Caco-2 (cell line): ENCODE measurements at regions not wholly inside any gene's neighbourhood (a gene's known extent, or its start where the extent isn't known, plus 50 kb on each side); places are given as distances from the start of the nearest gene placed in this dataset.

Experiments
- BruUV-seq: library from RNA; stranded (reverse); fragments of 400-500 nt; replicated peaks from 2 replicates; lab custom pipeline; 2021; lab: Mats Ljungman, UMichigan
- CTCF ChIA-PET: fragments of 300-600 bp; sonication (Branson Sonifier 250); formaldehyde crosslinking; loops from one replicate; lab custom pipeline; 2022; ENCODE audit warnings: antibody characterized with exemption; lab: Charles Lee
- POLR2A ChIA-PET: fragments of 300-600 bp; sonication (Branson Sonifier 250); formaldehyde crosslinking; loops from one replicate; lab custom pipeline; 2022; ENCODE audit warnings: antibody characterized with exemption; lab: Charles Lee
- DNase-seq, 2 experiments: peaks; one replicate each; pipeline versions ENCODE4 v3.0.0 to v3.0.0-alpha.2; 2020 to 2022
- H3K27me3 ChIP-seq: replicated peaks from 2 replicates; pipeline ENCODE4 v1.6.0; 2011; ENCODE audit warnings: low read length; ENCODE audit not compliant: control insufficient read depth, insufficient read depth
- H3K36me3 ChIP-seq: 2 replicates; pipeline ENCODE4 v1.5.1; 2011; ENCODE audit warnings: low read length; ENCODE audit not compliant: control insufficient read depth, insufficient read depth
- H3K4me1 ChIP-seq: fragments of 250-450 bp; sonication (Bioruptor Pico); 2 replicates; pipeline ENCODE4 v1.5.1; 2020; ENCODE audit warnings: mild to moderate bottlenecking
- H3K4me3 ChIP-seq: 2 replicates; pipeline ENCODE4 v1.5.1; 2011; ENCODE audit warnings: low read depth, mild to moderate bottlenecking, control low read depth, low read length
- H3K9me3 ChIP-seq: fragments of 250-450 bp; sonication (Bioruptor Pico); 2 replicates; pipeline ENCODE4 v1.5.1; 2020; ENCODE audit warnings: mild to moderate bottlenecking, moderate library complexity
- H3K27ac Mint-ChIP-seq: one replicate; pipeline ENCODE4 v1.8.0; 2022; ENCODE audit warnings: mixed read lengths; ENCODE audit not compliant: unreplicated experiment
- H3K27me3 Mint-ChIP-seq: one replicate; pipeline ENCODE4 v1.8.0; 2022; ENCODE audit warnings: mixed read lengths; ENCODE audit not compliant: insufficient read depth, unreplicated experiment
- H3K36me3 Mint-ChIP-seq: one replicate; pipeline ENCODE4 v1.8.0; 2022; ENCODE audit warnings: mild to moderate bottlenecking, mixed read lengths; ENCODE audit not compliant: insufficient read depth, unreplicated experiment
- H3K4me1 Mint-ChIP-seq: one replicate; pipeline ENCODE4 v1.8.0; 2022; ENCODE audit warnings: low read depth, mixed read lengths; ENCODE audit not compliant: unreplicated experiment
- H3K4me3 Mint-ChIP-seq: one replicate; pipeline ENCODE4 v1.8.0; 2022; ENCODE audit warnings: mild to moderate bottlenecking, moderate library complexity, mixed read lengths; ENCODE audit not compliant: unreplicated experiment
- H3K9me3 Mint-ChIP-seq: one replicate; pipeline ENCODE4 v1.8.0; 2022; ENCODE audit warnings: mixed read lengths; ENCODE audit not compliant: unreplicated experiment
- CTCF ChIP-seq, 2 experiments: fragments of 200-600 bp in 1 of 2; IDR thresholded peaks; 1 replicate in 1 of 2; 2 replicates in 1 of 2; pipeline versions ENCODE4 v1.5.1 to v1.8.0; 2011 to 2022; ENCODE audit warnings: antibody characterized with exemption in 1 of 2, control low read depth in 1 of 2, inconsistent platforms in 1 of 2, low read depth in 1 of 2, low read length in 1 of 2, mild to moderate bottlenecking in 1 of 2, moderate library complexity in 1 of 2; ENCODE audit not compliant: insufficient read depth in 1 of 2, severe bottlenecking in 1 of 2, unreplicated experiment in 1 of 2
- intact Hi-C: fragments of 100-400 bp; cut with micrococcal nuclease; formaldehyde crosslinking; loops from one replicate; pipeline ENCODE4 v1.10.0; 2022; ENCODE audit not compliant: unreplicated experiment

- no peaks in the 10 kb centered on the region for H3K27me3 Mint-ChIP-seq
- ChIA-PET CTCF (no interaction called here), POLR2A (no interaction called here)
- no peaks in the 10 kb centered on the region for H3K36me3 Mint-ChIP-seq
- no peak for DNase-seq
- intact Hi-C loops: no loop called here
- no peaks in the 10 kb centered on the region for H3K36me3 ChIP-seq
- no peaks in the 10 kb centered on the region for H3K27me3 ChIP-seq
- H3K4me3 ChIP-seq: no peak overlapping the region
- H3K9me3 ChIP-seq: no peaks in the 10 kb centered on the region
- BruUV-seq: no TSS peak
- H3K27ac Mint-ChIP-seq: no peak overlapping the region
- TF ChIP-seq CTCF (IDR thresholded peaks at IDR 0.05; ENCODE audit: insufficient read depth in 1 of 2, low read depth in 1 of 2, low read length in 1 of 2, severe bottlenecking in 1 of 2, unreplicated experiment in 1 of 2): no peak
- no peaks in the 10 kb centered on the region for H3K4me1 ChIP-seq
- no peak overlapping the region for H3K4me3 Mint-ChIP-seq
- H3K9me3 Mint-ChIP-seq: no peaks in the 10 kb centered on the region
- no peaks in the 10 kb centered on the region for H3K4me1 Mint-ChIP-seq
Observed at GRCh38 chr1:101522486-101522885, 285.7 kb downstream of the S1PR1 start.

- DNase-seq: no peak
- TF ChIP-seq CTCF (IDR thresholded peaks at IDR 0.05; ENCODE audit: insufficient read depth in 1 of 2, low read depth in 1 of 2, low read length in 1 of 2, severe bottlenecking in 1 of 2, unreplicated experiment in 1 of 2): no peak
- no peaks in the 10 kb centered on the region for H3K36me3 ChIP-seq
- H3K4me3 ChIP-seq: no peak overlapping the region
- Mint-ChIP-seq H3K4me3 (no peak overlapping the region), H3K9me3 (no peaks in the 10 kb centered on the region), H3K27me3 (no peaks in the 10 kb centered on the region), H3K36me3 (no peaks in the 10 kb centered on the region), H3K27ac (no peak overlapping the region), H3K4me1 (no peaks in the 10 kb centered on the region)
- POLR2A ChIA-PET: no interaction called here
- intact Hi-C loops: no loop called here
- H3K9me3 ChIP-seq: no peaks in the 10 kb centered on the region
- H3K27me3 ChIP-seq: no peaks in the 10 kb centered on the region
- CTCF ChIA-PET: no interaction called here
- no peaks in the 10 kb centered on the region for H3K4me1 ChIP-seq
- no TSS peak for BruUV-seq
Observed at GRCh38 chr1:101526813-101527212, 290.0 kb downstream of the S1PR1 start.

GRCh38 chr1:101532377-101532776 is 295.6 kb downstream of the S1PR1 start:
- no peaks in the 10 kb centered on the region for H3K36me3 Mint-ChIP-seq

More at GRCh38 chr1:101532377-101532776, 295.6 kb downstream of the S1PR1 start:
- no peaks in the 10 kb centered on the region for H3K9me3 Mint-ChIP-seq
- no peak for DNase-seq
- Histone ChIP-seq H3K4me1 (no peaks in the 10 kb centered on the region), H3K9me3 (no peaks in the 10 kb centered on the region), H3K4me3 (no peak overlapping the region), H3K36me3 (no peaks in the 10 kb centered on the region), H3K27me3 (no peaks in the 10 kb centered on the region)
- H3K27ac Mint-ChIP-seq: no peak overlapping the region
- TF ChIP-seq CTCF (IDR thresholded peaks at IDR 0.05; ENCODE audit: insufficient read depth in 1 of 2, low read depth in 1 of 2, low read length in 1 of 2, severe bottlenecking in 1 of 2, unreplicated experiment in 1 of 2): no peak
- no peaks in the 10 kb centered on the region for H3K4me1 Mint-ChIP-seq
- intact Hi-C loops: no loop called here
- BruUV-seq: no TSS peak
- POLR2A ChIA-PET: no interaction called here
- no peaks in the 10 kb centered on the region for H3K27me3 Mint-ChIP-seq
- CTCF ChIA-PET: no interaction called here
- H3K4me3 Mint-ChIP-seq: no peak overlapping the region
